GM18520 (cell line): ENCODE measurements at regions not wholly inside any gene's neighbourhood (a gene's known extent, or its start where the extent isn't known, plus 50 kb on each side); places are given as distances from the start of the nearest gene placed in this dataset.
A peak's percentile ranks its signal among the peaks of the same experiment; 100 is the strongest.
"Not testable (repeated sequence)": the region's sequence is repeated elsewhere in the genome, so short reads cannot be mapped to it uniquely, and the experiment has no call there.

ENCODE experiments used
- ATAC-seq: cut with Tn5 transposase; IDR thresholded peaks from one replicate; pipeline ENCODE4 v1.9.1; 2021; ENCODE audit not compliant: unreplicated experiment

DNA sequence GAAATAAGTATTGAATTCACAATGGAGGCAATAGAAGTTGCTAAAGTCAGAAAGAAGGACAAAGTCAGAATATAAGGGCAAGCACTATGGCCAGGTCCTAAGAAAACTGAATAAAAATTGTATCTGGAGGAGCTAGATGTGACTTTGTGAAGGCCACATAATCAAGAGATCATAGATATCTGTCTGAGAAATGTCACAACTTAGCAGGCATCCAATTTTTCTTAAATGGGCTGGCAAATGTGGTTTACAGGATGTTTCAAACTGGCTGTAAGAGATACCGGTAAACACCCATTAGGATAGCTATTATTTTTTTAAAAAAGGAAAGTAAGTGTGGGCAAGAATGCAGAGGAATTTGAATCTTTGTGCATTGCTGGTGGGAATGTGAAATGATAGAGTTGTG is 303.1 kb upstream of the CHORDC1 start:
- ATAC-seq, result no peak

DNA sequence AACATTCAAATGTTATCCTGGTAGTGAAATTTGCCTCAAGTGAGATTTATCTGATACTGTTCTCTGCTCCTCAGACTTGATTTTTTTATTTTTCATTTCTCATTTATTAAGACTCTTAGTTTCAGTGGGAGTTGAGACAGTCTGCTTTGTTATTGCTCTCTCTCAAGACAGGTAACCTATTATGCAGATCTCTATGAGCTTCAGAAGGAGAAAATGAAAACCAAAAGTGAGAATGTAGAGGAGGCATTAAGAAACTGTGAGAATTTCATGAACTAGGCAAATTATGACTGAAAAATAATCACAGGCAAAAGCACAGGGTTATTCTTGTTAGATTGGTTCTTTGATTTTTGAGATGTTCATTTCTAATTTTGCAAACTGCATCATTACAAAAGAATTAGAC is 290.0 kb upstream of the CHORDC1 start:
- ATAC-seq, result peak; percentile 79

DNA sequence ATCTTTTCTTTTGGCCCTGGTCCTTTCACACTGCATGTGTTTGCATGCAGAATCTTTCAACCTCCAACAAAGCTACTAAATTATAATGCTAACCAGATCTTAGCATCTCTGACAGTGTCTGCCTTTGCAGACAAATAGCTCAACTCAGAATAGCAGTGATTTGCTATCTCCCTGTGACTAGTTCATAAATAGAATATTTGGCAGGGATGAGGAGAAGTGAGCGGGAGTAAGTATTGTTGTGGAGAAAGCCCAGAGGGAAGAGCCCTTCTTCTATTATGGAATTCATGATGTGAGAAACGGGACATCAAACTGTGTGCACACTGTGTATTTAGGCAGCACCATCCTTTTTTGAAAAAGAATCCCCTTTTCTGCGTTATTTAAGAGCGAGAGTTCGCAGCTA is 288.0 kb upstream of the CHORDC1 start:
- ATAC-seq, result no peak

DNA sequence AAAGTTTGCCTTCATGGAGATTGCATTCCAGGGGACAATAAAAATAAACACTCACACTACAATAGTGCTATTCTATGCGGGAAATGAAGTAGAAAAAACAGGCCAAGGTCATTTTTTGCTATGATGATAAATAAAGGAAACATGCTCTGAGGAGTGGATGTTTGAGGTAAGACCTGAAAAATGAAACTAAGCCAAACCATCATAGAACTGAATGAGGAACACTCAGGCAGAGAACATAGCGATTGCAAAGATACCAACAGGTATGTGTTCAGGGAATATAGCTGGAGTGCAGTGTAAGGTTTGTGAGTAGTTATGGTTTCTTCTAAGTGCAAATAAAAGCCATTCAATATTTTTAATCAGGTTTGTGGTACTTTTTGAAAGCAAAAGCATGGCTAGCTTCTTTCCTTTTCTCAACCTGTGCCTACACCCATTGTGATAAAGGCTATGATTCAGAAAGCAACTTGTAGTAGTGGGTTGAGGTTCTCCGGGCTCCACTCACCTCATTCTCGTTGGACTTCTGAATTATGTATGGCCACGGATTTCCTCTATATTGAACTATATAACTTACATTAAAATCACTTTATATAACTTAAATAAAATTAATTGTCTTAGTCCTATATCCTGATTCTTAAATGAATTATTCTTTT is 278.2 kb upstream of the CHORDC1 start:
- ATAC-seq, result no peak

DNA sequence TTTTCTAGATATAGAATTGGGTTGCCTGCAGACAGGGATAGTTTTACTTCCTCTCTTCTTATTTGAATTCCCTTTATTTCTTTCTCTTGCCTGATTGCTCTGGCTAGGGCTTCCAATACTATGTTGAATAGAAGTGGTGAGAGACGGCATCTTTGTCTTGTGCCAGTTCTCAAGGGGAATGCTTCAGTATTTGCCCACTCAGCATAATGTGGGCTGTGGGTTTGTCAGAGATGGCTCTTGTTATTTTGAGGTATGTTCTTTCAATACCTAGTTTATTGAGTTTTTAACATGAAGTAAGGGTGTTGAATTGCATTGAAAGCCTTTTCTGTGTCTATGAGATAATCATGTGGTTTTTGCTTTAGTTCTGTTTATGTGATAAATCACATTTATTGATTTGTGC is 273.9 kb upstream of the CHORDC1 start:
- ATAC-seq, result no peak

DNA sequence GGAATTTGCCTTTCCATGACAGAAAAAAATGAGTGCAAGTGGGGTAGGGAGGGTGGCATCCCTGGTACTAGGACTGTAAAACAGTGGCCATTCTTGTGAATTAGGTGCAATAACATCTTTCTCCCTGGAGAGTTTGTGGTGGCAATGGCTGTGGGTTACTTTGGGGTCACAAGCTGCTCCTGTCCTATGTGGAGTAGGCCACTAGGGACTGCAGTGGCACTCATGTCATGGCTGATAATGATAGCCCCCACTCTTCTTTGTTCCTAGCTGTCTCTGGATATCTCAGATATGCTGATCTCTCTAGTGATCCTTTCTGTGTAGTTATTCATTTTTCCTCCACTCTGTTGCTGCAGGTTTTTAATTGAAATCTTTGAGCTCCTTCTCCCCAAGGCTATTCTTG is 270.5 kb upstream of the CHORDC1 start:
- no peak for ATAC-seq

DNA sequence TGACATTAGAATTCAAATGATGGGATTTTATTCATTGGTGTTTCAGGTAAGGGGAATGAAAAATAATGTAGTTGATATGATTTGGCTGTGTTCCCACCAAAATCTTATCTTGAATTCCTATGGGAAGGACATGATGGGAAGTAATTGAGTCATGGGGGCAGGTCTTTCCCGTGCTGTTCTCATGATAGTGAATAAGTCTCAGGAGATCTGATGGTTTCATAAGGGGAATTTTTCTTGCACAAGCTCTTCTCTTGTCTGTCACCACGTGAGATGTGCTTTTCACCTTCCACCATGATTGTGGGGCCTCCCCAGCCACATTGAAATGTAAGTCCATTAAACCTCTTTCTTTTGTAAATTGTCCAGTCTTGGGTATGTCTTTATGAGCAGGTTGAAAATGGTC is 268.6 kb upstream of the CHORDC1 start:
- no peak for ATAC-seq

DNA sequence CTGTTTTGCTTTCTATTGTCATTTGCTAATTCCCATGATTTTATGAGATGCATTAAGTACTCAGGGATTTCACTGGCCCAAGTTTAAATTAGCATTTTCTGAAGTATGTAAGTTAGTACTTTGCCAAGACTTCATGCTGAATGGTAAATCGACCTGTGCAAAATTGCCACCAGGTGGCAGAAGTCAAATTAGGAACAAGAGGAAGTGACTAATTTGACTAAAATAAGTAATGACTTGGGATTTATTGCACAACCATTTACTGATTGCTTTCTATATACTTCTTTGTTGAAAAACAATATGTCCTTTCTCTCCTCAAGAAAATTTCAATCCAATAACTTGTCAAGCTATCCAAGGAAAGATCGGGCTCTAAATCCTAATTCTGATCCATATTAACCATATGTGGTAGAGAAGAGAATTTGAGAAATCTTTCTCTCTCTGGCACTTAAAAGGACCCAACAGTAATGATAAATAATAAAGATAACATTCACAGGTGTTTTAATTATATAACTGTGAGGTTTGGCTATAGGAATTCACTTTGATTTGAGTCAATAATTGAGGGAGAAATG is 253.7 kb upstream of the CHORDC1 start:
- ATAC-seq, result peak; percentile 57

DNA sequence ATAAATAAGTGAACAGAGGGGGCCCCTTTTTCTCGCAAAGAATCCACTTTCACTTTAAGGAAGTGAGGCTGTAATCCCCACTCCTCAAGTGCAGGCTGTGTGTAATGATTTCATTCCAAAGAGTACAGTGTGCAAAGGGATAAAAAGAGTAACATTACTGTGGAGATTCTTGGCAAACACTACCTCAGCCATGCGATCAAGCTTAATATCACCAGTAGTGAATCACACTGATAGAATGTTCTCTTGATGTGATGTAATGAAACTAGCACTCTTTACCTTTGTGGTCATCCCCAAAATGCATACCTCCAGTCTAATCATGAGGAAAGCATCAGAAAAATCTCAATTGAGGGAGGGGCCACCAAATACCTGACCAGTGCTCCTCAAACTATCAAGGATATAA is 246.1 kb upstream of the CHORDC1 start:
- ATAC-seq, result no peak

DNA sequence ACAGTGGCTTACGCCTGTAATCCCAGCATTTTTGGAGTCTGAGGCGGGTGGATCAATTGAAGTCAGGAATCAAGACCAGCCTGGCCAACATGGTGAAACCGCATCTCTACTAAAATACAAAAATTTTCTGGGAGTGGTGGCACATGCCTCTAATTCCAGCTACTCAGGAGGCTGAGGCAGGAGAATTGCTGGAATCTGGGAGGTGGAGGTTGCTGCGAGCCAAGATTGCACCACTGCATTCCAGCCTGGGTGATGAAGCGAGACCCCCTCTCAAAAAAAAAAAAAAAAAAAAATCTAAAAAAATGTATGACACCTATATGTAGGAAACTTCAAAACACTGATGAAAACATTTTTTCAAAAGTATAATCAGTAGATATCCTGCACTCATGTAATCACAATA is 242.7 kb upstream of the CHORDC1 start:
- ATAC-seq, result no peak

DNA sequence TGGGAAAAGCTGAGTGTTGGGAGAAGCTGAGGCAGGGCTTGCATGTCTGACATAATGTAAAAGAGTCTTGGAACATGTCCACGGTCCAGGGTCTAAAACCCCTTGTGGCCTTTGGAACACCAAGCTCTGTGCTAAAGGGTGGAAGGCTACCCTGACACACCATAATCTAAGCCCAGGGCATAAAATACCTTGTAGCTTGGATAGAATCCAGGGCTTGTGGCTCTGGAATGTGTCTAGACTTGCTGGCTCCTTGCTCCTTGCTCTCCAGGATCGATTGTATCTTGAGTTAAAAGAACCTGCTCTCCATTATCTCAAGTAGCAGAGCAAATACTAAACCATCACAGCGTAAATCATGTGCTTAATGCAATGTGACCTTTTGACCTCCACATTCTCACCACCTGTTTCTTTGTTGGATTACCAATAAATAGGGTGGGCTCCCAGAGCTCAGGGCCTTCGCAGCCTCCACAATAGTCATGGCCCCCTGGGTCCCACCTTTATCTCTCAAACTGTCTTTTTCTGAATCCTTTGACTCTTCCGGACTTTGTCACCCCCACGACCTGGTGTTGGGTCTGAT is 232.6 kb upstream of the CHORDC1 start:
- not testable (repeated sequence) for ATAC-seq

DNA sequence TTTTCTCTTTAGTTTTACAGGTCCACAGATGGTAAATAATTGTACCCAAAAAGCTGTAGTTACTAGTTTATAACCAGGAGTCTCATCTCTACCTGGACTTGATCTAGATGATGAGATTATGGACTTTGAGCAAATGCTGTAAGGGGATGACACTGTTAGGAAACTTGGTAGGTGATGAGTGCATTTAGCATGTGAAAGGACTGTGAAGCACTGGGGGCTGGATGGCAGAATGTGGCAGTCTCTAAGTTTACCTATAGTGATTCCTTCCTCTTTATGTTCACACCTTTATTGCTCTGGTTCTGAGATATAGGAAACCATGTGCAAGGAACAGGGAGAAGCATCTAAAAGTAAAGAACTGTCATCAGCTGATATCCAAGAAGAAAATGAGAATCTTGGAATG is 230.7 kb upstream of the CHORDC1 start:
- no peak for ATAC-seq

DNA sequence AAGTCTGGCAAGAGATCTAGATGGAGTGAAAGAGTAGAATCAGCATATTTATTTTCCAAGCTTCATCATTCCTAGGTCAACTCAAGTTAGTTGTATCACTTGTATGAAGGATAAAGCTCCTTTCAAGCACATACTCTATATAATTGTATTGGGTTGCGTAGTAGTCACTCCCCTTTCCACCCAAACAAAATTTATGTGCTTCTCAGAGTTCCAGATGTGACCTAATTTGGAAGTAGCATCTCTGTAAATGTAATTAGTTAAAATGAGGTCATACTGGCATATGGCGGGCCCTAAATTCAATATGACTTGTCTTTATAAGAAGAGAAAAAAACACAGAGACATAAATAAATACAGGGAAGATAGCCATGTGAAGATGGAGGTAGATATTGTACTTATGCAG is 226.8 kb upstream of the CHORDC1 start:
- no peak for ATAC-seq

DNA sequence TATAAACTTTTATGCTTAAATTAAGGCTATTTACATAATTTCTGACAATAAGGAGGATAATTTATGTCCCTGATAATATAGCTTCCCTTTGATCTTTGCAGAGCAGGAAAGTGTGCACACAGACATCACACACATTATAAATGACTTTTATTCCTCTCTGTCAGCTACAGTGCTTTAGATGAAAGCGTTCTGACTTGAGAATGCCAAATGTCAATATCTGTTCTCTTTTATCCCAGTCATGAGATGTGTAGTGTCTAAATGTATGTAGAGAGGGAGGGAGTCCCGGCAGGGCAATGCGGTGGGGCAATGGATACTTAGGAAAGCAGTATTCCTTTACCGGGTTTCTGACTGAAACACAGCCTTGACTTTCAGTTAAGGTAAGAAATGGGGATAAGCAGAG is 225.4 kb upstream of the CHORDC1 start:
- no peak for ATAC-seq

DNA sequence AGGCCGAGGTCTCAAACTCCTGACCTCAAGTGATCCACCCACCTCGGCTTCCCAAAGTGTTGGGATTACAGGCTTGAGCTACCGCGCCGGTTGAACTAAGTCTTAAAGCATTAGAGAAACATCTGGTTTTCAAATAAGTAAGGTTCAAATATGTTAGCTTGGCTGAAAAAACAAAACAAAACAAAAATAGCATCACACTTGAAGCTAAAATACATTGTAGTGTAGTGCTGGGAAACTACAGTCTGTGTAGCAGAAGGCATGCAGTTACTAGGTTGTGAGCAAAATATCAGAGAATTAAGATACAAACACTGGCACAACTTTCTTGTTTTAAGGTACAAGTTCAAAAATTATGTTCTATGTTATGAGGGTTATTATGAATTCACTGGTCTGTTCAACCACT is 224.8 kb upstream of the CHORDC1 start:
- ATAC-seq, result no peak

DNA sequence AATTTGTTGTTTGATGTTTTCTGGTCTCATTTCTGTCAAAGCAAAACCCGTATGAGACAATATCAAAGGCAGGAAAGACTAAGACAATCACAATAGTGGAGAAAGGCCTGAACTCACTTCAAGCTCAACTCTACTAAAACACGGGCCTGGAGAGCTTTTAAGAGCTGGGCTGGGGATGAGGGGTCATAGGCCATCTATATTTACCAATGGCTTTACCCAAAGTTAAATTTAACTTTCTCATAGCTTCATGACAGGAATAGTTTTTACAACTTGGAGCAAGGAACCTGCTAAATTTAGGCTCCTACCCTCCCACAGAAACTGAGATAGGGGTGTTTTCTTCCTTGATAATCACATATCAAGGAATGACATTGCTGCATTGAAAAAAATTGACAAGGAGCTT is 223.4 kb upstream of the CHORDC1 start:
- ATAC-seq, result no peak

DNA sequence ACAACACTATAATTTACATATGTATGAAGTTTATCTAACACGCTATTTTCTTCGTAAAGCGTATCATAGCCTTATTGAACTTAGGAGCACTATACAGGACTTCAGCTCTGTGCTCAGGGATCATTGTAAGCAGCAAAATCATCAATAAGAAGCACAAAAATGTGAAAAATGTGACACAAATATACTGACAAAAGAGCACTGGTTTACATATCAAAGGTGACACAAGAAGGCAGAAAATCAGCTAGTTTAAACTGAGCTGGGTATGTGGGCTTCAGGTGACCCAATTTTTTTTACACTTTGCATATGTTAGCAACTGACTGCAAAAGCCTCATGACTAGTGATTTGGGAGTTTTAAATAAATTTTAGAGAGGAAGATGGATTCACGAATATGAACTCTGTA is 215.2 kb upstream of the CHORDC1 start:
- no peak for ATAC-seq

DNA sequence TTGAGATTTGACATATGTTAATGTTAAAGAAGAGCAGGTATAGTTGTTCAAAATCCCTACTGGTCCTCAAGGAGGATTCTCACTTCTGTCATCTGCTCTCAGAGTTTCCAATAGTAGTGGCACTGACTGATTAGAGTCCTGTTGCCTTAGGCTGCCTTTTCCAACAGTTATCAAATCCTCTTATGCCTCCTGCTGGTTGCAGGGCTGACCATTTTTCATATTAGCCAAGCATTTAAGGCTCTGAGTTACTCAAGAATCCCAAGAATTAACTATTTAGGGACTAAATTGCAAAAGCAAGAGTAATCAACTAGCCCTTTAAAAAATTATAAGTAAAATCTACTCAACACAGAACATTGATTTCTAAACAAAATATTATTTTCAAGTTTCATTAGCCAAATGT is 212.0 kb upstream of the CHORDC1 start:
- ATAC-seq, result no peak

DNA sequence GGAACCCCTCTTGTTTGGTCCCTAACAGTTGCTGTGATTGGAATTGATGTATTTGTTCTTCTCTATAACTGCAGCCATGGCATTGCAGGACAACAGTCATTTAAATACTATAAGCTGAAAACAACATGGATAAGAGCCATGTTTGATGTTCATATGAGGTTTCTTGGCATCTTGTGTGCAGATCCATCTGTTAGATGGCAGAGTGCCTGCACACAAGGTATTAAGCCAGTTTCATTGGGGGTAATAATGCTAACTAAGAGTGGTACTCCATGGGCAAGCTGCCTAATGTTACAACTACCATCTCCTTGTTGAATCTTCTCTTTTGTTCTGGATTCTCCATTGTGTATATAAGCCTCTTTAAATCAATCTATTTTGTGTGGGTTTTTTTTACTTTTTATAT is 206.0 kb upstream of the CHORDC1 start:
- no peak for ATAC-seq

DNA sequence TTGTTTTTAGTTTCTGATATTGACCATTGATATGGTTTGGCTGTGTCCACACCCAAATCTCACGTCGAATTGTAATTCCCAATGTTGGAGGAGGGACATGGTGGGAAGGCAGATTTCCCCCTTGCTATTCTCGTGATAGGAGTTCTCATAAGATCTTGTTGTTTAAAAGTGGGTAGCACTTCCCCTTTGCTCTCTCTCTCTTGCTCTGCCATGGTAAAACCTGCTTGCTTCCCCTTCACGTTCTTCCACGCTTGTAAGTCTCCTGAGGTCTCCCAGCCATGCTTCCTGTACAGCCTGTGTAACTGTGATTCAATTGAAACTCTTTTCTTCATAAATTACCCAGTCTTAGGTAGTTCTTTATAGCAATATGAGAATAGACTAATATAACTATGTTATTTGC is 203.6 kb upstream of the CHORDC1 start:
- ATAC-seq, result no peak

DNA sequence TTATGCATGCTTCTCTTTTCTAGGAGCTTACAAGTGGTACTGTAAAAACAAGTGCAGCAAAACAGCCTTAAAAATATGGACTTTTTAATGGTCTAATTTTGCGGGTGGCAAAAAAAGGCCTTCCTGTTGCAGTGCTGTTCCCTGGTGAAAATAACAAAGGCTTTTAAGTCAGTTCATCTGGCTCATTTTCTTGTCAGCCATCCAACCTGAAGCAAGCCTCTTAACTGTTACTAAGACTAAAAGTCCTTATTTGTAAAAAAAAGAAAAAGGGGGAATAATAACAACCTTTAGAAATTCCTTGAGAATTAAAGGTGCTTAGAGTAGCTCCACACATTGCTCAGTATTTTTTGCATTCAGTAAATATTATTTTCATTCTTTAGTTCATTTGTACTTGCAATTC is 200.5 kb upstream of the CHORDC1 start:
- ATAC-seq, result no peak

DNA sequence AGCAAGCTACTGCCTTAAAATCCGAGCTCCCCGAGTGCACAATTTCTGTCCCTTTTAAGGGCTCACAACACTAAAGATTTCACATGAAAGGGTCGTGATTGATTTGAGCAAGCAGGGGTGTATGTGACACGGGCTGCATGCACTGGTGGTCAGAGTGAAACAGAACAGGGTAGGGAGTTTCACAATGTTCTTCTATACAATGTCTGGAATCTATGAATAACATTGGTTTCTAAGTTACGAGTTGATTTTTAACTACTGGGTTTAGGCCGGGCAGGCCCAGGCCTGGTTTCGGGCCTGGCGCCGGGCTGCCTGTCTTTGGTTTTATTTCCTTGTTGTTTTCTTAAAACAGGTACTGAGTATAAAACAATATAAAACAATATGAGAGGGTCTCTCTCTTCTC is 199.9 kb upstream of the CHORDC1 start:
- ATAC-seq, result not testable (repeated sequence)

DNA sequence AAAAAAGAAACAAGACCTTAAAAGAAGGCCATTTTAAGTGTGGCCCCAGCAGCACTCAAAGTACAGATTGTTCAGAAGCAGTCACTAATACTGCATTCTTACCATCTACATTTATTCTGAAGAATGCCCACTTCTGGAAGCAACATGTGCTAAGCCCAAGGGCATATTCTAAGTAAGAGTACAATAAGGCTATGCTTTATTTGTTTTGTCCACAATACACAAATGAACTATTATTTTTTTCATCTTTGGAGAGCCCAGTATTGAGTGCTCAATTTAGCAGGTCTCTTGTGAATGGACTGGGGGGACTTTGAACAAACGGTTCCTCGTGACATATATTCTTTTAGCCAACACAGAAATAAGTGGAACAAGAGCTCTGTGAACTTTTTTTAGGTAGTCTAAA is 191.4 kb upstream of the CHORDC1 start:
- no peak for ATAC-seq
